ENCODE measurements at regions not wholly inside any gene's neighbourhood (a gene's known extent, or its start where the extent isn't known, plus 50 kb on each side); places are given as distances from the start of the nearest gene placed in this dataset.

DNA sequence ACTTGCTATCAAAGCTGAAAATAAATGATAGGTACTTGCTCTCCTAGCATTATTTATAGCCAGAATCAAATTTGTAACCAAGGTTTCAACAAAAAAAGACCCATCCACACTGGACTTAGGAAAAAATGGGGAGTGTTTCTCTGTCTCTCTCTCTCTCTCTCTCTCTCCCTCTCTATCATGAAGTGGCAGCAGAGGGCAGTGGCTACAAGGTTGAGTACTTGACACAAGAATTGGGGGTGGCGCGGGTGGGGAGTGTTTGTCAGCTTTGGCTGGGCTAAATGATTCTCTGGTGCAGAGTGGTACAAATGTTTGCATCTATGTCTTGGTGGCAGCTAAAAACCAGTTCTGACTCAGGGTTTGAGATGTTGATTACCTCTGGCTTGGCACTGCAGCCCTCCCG, 85.0 kb downstream of the RBM43 start:
- H3K9me3 ChIP-seq (ENCODE audit: low read depth): no peaks in the 10 kb centered on the region
- peaks cover 8% of the 10 kb centered on the region for H3F3A ChIP-seq (ENCODE audit: low read depth)
- Mint-ChIP-seq H3K9me3 (no peaks in the 10 kb centered on the region), H3K4me3 (no peak overlapping the region), H3K27ac (no peak overlapping the region), H3K36me3 (no peaks in the 10 kb centered on the region), H3K27me3 (ENCODE audit: insufficient read depth, low read depth) (peaks cover 4% of the 10 kb centered on the region), H3K4me1 (no peaks in the 10 kb centered on the region)
- H3K4me1 ChIP-seq: peaks cover 7% of the 10 kb centered on the region
- H3K9ac ChIP-seq: no peak overlapping the region
- H4K20me1 ChIP-seq (ENCODE audit: low read depth): no peaks in the 10 kb centered on the region
- no peaks in the 10 kb centered on the region for H3K36me3 ChIP-seq
- H3K4me3 ChIP-seq: no peak overlapping the region
- no peaks in the 10 kb centered on the region for H3K27me3 ChIP-seq
- no peak overlapping the region for H3K27ac ChIP-seq
- H3K79me2 ChIP-seq (ENCODE audit: low read depth): no peaks in the 10 kb centered on the region
- H3K4me2 ChIP-seq: no peak overlapping the region
- no peak for TF ChIP-seq EZH2 (IDR thresholded peaks at IDR 0.05)
- TF ChIP-seq, protein P1, sequence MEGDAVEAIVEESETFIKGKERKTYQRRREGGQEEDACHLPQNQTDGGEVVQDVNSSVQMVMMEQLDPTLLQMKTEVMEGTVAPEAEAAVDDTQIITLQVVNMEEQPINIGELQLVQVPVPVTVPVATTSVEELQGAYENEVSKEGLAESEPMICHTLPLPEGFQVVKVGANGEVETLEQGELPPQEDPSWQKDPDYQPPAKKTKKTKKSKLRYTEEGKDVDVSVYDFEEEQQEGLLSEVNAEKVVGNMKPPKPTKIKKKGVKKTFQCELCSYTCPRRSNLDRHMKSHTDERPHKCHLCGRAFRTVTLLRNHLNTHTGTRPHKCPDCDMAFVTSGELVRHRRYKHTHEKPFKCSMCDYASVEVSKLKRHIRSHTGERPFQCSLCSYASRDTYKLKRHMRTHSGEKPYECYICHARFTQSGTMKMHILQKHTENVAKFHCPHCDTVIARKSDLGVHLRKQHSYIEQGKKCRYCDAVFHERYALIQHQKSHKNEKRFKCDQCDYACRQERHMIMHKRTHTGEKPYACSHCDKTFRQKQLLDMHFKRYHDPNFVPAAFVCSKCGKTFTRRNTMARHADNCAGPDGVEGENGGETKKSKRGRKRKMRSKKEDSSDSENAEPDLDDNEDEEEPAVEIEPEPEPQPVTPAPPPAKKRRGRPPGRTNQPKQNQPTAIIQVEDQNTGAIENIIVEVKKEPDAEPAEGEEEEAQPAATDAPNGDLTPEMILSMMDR (IDR thresholded peaks at IDR 0.05): no peak
- TF ChIP-seq EZH2phosphoT487 (IDR thresholded peaks at IDR 0.05): no peak
- no peak overlapping the region for H2AFZ ChIP-seq (replicated peaks)
- DNase-seq (ENCODE audit: low spot score): no peak

DNA sequence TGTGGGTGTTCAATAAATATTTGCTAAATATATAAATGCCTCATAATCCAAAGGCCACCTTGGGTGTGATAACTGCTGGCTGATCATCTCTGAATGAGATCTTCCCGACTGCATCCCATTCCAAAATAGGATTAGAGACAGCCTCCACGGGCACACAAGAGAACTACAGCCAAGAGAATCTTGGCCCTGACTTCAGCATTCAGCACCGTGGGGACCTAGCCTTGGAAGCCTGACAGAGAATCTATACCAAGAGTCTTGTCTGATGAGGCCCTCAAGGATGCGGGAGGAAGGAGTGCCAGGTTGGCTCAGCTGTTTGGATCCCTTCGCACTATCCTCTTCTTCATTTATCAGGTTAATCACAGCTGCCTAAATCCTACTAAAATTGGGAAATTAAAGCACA, 85.8 kb downstream of the RBM43 start:
- no peak for DNase-seq (ENCODE audit: low spot score)
- no peak overlapping the region for H3K27ac ChIP-seq
- no peaks in the 10 kb centered on the region for H3K27me3 ChIP-seq
- no peak overlapping the region for H3K4me3 ChIP-seq
- no peak overlapping the region for H2AFZ ChIP-seq (replicated peaks)
- H3K4me3 Mint-ChIP-seq: no peak overlapping the region
- no peak overlapping the region for H3K27ac Mint-ChIP-seq
- H3K36me3 Mint-ChIP-seq: no peaks in the 10 kb centered on the region
- no peaks in the 10 kb centered on the region for H3K4me1 Mint-ChIP-seq
- H3K36me3 ChIP-seq: no peaks in the 10 kb centered on the region
- no peaks in the 10 kb centered on the region for H3K9me3 ChIP-seq (ENCODE audit: low read depth)
- no peaks in the 10 kb centered on the region for H4K20me1 ChIP-seq (ENCODE audit: low read depth)
- TF ChIP-seq EZH2 (IDR thresholded peaks at IDR 0.05): no peak
- TF ChIP-seq, protein P1 (IDR thresholded peaks at IDR 0.05): no peak
- no peak for TF ChIP-seq EZH2phosphoT487 (IDR thresholded peaks at IDR 0.05)
- no peaks in the 10 kb centered on the region for H3K79me2 ChIP-seq (ENCODE audit: low read depth)
- H3K4me2 ChIP-seq: no peak overlapping the region
- H3K9ac ChIP-seq: no peak overlapping the region
- H3K27me3 Mint-ChIP-seq (ENCODE audit: insufficient read depth, low read depth): peaks cover 4% of the 10 kb centered on the region
- H3K4me1 ChIP-seq: peaks cover 7% of the 10 kb centered on the region
- no peaks in the 10 kb centered on the region for H3K9me3 Mint-ChIP-seq
- H3F3A ChIP-seq (ENCODE audit: low read depth): peaks cover 8% of the 10 kb centered on the region

DNA sequence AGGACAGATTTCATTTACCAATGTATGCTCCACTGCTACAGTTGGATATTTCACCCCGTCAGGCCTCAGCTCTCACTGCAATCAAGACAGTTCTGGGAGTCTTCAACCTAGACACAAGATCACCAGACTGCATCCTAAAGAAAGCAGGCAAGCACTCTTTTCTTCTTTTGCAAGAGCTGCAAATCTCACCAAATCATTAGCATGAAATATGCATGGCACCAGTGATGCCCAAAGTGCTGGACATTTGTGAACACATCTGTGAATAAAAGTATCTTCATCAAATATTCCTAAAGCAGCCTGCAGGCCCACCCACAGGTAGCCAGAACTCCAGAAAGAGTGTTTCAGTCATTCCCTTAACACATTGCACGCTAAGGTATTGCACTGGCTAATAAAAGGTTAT, 87.5 kb downstream of the RBM43 start:
- TF ChIP-seq EZH2phosphoT487 (IDR thresholded peaks at IDR 0.05) (no peak), EZH2 (IDR thresholded peaks at IDR 0.05) (no peak)
- TF ChIP-seq, protein P1 (IDR thresholded peaks at IDR 0.05): no peak
- Mint-ChIP-seq H3K27me3 (ENCODE audit: insufficient read depth, low read depth) (peaks cover 4% of the 10 kb centered on the region), H3K27ac (no peak overlapping the region), H3K4me3 (no peak overlapping the region), H3K9me3 (no peaks in the 10 kb centered on the region), H3K4me1 (no peaks in the 10 kb centered on the region), H3K36me3 (no peaks in the 10 kb centered on the region)
- Histone ChIP-seq H3K9me3 (ENCODE audit: low read depth) (no peaks in the 10 kb centered on the region), H3K9ac (no peak overlapping the region), H3K4me1 (peaks cover 7% of the 10 kb centered on the region), H3K4me2 (no peak overlapping the region), H3K27me3 (no peaks in the 10 kb centered on the region), H2AFZ (replicated peaks) (no peak overlapping the region), H3K79me2 (ENCODE audit: low read depth) (no peaks in the 10 kb centered on the region), H3K27ac (no peak overlapping the region), H3K4me3 (no peak overlapping the region), H4K20me1 (ENCODE audit: low read depth) (no peaks in the 10 kb centered on the region), H3K36me3 (no peaks in the 10 kb centered on the region), H3F3A (ENCODE audit: low read depth) (peaks cover 8% of the 10 kb centered on the region)
- DNase-seq (ENCODE audit: low spot score): no peak
